ENCODE measurements at regions not wholly inside any gene's neighbourhood (a gene's known extent, or its start where the extent isn't known, plus 50 kb on each side); places are given as distances from the start of the nearest gene placed in this dataset.

DNA sequence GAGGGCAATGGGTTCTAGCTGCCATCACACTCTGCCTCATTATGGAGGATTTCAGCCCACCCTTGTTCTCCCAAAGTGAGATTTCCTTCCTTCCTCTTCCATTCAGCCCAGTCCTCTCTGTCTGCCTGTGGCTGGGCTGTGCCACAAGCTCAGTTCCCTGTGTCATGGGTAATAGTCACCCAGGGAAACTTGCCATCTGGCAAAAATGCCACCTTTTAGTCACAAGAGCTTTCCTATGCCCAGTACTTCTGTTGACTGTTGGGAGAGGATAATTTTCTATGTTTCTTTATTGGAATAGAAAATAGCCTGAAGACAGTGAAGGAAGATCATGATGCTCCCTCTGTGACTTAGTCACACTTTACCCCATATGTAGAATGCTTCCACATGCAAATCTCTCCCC, 71.4 kb downstream of the TLR4 start:
- Histone ChIP-seq H3K27ac (no peak overlapping the region), H3K4me3 (no peak overlapping the region), H3K4me1 (replicated peaks in 1 of 2) (peaks cover 0 to 7% of the 10 kb centered on the region in 2 donors)
- in situ Hi-C loops (cut with MboI; ENCODE audit: low pct_unique_long_range_greater_than_20kb in 2 of 9, low sequenced_read_pairs in 9 of 9, unreplicated experiment in 9 of 9) = loop anchor here in 4 of 9 experiments (25.0 kb wide), 3 partner anchors 387 to 1587 kb away; partner anchors contain the start of gene BRINP1 (in 4 of the 4)
- no peak for ATAC-seq (replicated peaks in 6 of 8)

DNA sequence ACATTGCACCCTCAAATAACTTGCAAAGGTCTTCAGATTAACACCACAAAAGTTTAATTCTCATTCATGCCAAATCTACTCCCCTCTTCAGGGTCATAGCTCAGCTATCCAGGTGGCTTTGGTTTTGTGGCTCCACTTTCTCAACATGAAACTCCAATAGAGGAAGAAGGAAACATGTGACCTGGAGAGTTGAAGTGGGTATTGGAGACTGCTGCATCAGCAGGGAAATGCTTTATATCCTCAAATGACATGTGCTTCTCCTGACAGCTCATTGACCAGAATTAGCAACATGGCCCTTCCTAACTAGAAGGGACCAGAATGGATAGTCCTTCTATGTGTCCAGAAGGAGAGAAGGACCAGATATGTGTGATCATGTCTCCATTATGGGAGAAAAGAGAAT, 73.6 kb downstream of the TLR4 start:
- in situ Hi-C loops (cut with MboI; ENCODE audit: low pct_unique_long_range_greater_than_20kb in 2 of 9, low sequenced_read_pairs in 9 of 9, unreplicated experiment in 9 of 9) = loop anchor here in 4 of 9 experiments (25.0 kb wide), 3 partner anchors 384 to 1584 kb away; partner anchors contain the start of gene BRINP1 (in 4 of the 4)
- H3K4me1 ChIP-seq (replicated peaks in 1 of 2) = peaks cover under 1 to 3% of the 10 kb centered on the region in 2 donors
- no peak for ATAC-seq (replicated peaks in 6 of 8)
- no peak overlapping the region for H3K27ac ChIP-seq
- no peak overlapping the region for H3K4me3 ChIP-seq

DNA sequence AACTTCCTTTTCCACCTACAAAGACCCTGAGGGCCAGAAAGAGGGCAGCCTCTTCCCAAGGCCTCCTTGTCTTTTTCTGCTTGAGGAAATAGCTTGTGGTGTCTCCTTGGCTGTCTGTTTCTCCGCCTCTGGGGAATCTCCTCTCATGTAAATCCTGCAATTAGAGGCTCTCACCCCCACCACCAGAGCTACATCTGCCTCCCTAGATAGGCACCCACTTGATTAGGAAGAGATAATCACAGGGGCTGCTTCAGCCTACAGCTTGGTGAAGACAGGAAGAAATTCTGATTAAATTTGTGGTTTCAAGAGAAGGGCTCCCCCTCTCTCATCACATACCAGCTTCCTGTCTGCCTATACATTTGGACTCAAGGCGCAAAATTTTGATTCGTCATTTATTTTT, 75.6 kb downstream of the TLR4 start:
- ATAC-seq (replicated peaks in 6 of 8) = no peak
- Histone ChIP-seq H3K4me3 (no peak overlapping the region), H3K4me1 (replicated peaks in 1 of 2) (peaks cover 3 to 6% of the 10 kb centered on the region in 2 donors), H3K27ac (no peak overlapping the region)
- in situ Hi-C loops (cut with MboI; ENCODE audit: low pct_unique_long_range_greater_than_20kb in 2 of 9, low sequenced_read_pairs in 9 of 9, unreplicated experiment in 9 of 9) = loop anchor here in 4 of 9 experiments (25.0 kb wide), 3 partner anchors 383 to 1583 kb away; partner anchors contain the start of gene BRINP1 (in 4 of the 4)
- 20 to 100% (median 95%) methylated on average over 1 to 3 of the region's 3 CpGs; no CpG with 5 or more reads in 1 of the 10 experiments for WGBS, 10 experiments

DNA sequence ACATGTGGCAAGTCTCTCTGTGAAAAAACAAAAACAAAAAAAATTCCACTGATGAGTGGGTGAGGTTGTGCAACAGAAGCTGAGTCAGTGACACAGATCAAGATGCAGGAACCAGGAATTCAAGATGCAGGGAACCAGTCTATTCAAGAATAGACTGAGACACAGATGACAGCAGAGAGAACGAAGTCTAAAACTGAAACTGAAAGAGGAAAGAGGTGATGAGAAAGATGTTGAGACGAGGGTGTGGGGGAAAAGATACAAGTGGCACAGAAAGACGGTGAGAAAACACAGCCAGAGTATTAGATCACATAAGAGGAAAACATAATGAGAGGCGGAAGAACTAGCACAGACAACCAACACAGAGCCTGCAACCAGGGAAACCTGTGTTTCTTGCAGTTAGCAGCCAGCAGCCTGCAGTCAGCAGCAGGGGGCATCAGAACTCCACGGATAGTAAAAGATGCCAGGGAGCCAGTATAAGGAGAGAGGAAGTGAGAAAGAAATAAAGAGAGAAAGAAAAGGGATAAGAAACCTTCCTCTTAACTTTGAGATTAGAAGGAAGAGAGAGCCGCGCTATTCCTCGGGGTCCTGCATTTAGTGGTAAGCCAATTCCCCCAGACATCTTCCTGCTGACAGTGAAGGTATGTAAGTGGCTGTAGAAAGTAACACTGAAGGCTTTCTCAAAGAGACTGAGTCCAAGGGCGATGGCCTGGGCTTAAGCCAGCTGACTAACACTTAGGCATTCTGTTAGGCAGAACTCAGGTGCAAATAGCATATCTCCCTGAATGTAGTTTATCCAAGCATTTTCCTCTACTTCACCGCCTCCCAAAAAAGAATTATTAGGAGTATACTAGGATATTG, 79.0 kb downstream of the TLR4 start:
- Histone ChIP-seq H3K4me1 (replicated peaks in 1 of 2) (peaks cover 3 to 6% of the 10 kb centered on the region in 2 donors), H3K27ac (no peak overlapping the region), H3K4me3 (peak overlapping the region in 2 of 5 donors; percentile 15 to 21)
- WGBS, 10 experiments = 18 to 100% (median 33%) methylated on average over 2 to 10 of the region's 10 CpGs
- ATAC-seq (replicated peaks in 6 of 8) = peak; percentile 93 to 100 (median 99)
- in situ Hi-C loops (cut with MboI; ENCODE audit: low pct_unique_long_range_greater_than_20kb in 2 of 9, low sequenced_read_pairs in 9 of 9, unreplicated experiment in 9 of 9) = loop anchor here in 4 of 9 experiments (25.0 kb wide), 3 partner anchors 379 to 1579 kb away; partner anchors contain the start of gene BRINP1 (in 4 of the 4)

DNA sequence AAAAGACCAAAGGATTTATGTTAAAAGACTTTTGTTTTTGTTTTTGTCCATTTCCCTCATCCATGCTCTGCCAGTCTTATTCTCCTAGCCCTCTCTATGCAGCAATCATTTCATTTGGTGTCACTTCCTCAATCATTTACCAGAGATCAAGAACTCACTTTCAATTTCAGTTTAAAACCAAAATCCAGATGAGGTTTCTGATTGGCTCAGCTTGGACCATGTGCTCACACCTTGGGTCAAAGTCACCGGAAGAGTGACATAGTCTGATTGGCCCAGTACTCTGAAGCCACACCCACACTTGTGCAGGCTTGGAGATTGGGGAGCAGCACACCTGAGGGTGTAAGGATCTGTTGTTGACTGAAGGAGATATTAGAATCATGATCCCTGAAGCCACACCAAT, 79.6 kb downstream of the TLR4 start:
- ATAC-seq (replicated peaks in 6 of 8) = no peak
- WGBS, 10 experiments = 75 to 100% (median 90%) methylated on average over 1 of the region's 1 CpG; no CpG with 5 or more reads in 6 of the 10 experiments
- in situ Hi-C loops (cut with MboI; ENCODE audit: low pct_unique_long_range_greater_than_20kb in 2 of 9, low sequenced_read_pairs in 9 of 9, unreplicated experiment in 9 of 9) = loop anchor here in 4 of 9 experiments (25.0 kb wide), 3 partner anchors 378 to 1578 kb away; partner anchors contain the start of gene BRINP1 (in 4 of the 4)
- Histone ChIP-seq H3K4me3 (no peak overlapping the region), H3K27ac (no peak overlapping the region), H3K4me1 (replicated peaks in 1 of 2) (peaks cover 3 to 6% of the 10 kb centered on the region in 2 donors)

DNA sequence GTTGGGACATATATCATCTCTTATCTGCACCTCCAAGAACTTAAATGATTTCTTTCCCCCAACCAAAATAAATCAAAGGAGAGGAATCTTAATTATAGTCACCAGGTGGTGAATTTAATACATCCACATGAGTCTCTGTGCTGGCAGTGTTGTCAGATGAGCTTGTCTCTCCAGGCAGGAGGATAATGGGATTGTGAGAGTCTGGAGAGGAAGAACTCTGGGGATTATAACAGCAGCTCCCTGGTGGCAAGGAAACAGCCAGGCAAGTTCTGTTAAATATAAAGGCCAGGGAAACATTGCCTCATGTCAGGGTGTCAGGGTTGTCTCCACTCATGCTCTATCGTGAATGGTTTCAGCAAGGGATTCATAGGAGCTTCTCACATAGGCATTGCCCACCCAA, 80.8 kb downstream of the TLR4 start:
- peaks cover 3 to 6% of the 10 kb centered on the region in 2 donors for H3K4me1 ChIP-seq (replicated peaks in 1 of 2)
- no peak overlapping the region for H3K4me3 ChIP-seq
- in situ Hi-C loops (cut with MboI; ENCODE audit: low pct_unique_long_range_greater_than_20kb in 2 of 9, low sequenced_read_pairs in 9 of 9, unreplicated experiment in 9 of 9) = loop anchor here in 4 of 9 experiments (25.0 kb wide), 3 partner anchors 377 to 1577 kb away; partner anchors contain the start of gene BRINP1 (in 4 of the 4)
- no peak overlapping the region for H3K27ac ChIP-seq
- 100% methylated on average over 1 of the region's 1 CpG; no CpG with 5 or more reads in 9 of the 10 experiments for WGBS, 10 experiments
- ATAC-seq (replicated peaks in 6 of 8) = no peak

DNA sequence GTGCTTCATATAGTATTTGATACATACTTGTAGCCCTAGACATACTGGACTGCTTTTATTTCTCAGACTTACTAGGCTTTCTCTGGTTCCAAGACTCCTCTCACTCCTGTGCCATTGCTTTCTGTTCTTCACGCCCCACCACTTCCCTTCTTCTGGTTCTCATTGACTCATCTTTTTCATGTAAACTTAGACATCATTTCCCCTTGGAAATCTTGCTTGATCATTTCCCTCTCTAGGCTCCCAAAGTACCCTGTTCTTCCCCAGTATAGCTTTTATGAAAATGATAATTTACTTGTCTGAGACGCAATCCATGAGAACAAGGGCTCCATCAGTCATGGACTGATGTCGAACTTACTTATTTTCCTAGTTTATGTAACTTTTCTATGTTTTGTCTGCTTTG, 83.5 kb downstream of the TLR4 start:
- Histone ChIP-seq H3K4me1 (replicated peaks in 1 of 2) (peaks cover 3% of the 10 kb centered on the region in 2 donors), H3K4me3 (no peak overlapping the region), H3K27ac (no peak overlapping the region)
- WGBS, 10 experiments = 31 to 100% (median 90%) methylated on average over 1 to 3 of the region's 3 CpGs
- no peak for ATAC-seq (replicated peaks in 6 of 8)
- in situ Hi-C loops (cut with MboI; ENCODE audit: low pct_unique_long_range_greater_than_20kb in 2 of 9, low sequenced_read_pairs in 9 of 9, unreplicated experiment in 9 of 9) = loop anchor here in 4 of 9 experiments (25.0 kb wide), 3 partner anchors 375 to 1575 kb away; partner anchors contain the start of gene BRINP1 (in 4 of the 4)

DNA sequence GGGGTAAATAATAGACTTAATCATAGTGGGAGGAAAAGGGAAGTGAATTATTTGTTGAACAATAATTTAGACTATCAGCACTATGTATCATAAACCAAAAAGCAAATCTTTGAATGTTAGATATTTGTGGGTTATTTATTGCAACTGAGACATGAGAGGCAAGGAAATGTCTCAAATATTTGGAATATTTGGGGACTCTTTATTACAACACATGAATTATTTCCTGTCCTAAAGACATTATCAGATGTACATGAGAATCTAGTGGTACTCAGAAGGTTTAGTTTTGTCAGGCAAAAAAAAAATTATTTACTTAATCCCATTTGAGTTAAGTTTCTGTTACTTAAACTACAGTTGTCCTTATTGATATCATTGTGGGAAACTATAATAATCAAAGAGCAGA, 91.1 kb downstream of the TLR4 start:
- no peak for ATAC-seq (replicated peaks in 6 of 8)

DNA sequence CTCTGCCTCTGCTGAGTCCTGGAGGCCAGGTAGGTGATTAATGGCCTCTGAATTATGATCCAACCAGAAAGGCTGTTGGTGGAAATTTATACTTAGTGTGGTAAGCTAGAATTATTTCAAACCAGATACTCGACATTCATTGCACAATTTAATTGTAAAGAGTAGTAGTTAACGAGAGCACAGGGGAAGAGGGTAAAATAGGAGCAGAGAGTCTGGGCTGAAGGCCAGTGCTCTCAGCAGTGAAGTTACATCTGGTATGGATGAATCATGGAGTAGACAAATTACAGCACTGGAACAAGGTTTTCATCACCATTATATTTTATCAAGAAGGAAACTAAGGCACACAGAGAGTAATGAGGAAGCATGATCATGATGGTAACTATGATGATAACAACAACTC, 92.5 kb downstream of the TLR4 start:
- peaks cover 0 to 11% of the 10 kb centered on the region in 2 donors for H3K4me1 ChIP-seq (replicated peaks in 1 of 2)
- in situ Hi-C loops (cut with MboI; ENCODE audit: low pct_unique_long_range_greater_than_20kb in 2 of 9, low sequenced_read_pairs in 9 of 9, unreplicated experiment in 9 of 9) = loop anchor here in 4 of 9 experiments (25.0 kb wide), 3 partner anchors 366 to 1566 kb away; partner anchors contain the start of gene BRINP1 (in 4 of the 4)
- no peak overlapping the region for H3K27ac ChIP-seq
- H3K4me3 ChIP-seq = no peak overlapping the region
- ATAC-seq (replicated peaks in 6 of 8) = no peak
- 0 to 94% (median 75%) methylated on average over 1 to 2 of the region's 2 CpGs; no CpG with 5 or more reads in 1 of the 10 experiments for WGBS, 10 experiments

More for the DNA sequence above, 91.1 kb downstream of the TLR4 start:
- in situ Hi-C loops (cut with MboI; ENCODE audit: low pct_unique_long_range_greater_than_20kb in 2 of 9, low sequenced_read_pairs in 9 of 9, unreplicated experiment in 9 of 9) = loop anchor here in 4 of 9 experiments (25.0 kb wide), 3 partner anchors 367 to 1567 kb away; partner anchors contain the start of gene BRINP1 (in 4 of the 4)
- H3K4me3 ChIP-seq = no peak overlapping the region
- peaks cover 0 to 11% of the 10 kb centered on the region in 2 donors for H3K4me1 ChIP-seq (replicated peaks in 1 of 2)
- no peak overlapping the region for H3K27ac ChIP-seq

DNA sequence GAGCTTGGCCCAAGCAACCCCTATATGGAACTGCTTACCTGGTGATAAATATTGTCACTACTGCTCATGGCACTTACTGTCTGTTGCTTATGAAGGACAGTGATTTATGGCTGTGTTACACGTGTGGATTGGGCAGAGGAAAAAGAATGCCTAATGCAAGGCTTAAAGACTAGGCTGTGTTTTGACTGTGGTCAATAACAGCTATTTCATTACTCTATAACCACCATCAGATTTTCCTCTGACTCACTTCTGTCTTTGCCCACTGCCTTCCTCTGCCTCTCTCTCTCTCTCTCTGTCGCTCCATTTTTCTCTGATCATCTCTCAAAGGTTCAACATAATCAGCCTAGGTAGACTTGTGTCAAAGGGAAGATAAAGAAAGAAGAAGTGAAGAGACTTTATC, 96.2 kb downstream of the TLR4 start:
- WGBS, 10 experiments = 7 to 100% (median 93%) methylated on average over 1 to 2 of the region's 2 CpGs; no CpG with 5 or more reads in 6 of the 10 experiments
- in situ Hi-C loops (cut with MboI; ENCODE audit: low pct_unique_long_range_greater_than_20kb in 2 of 9, low sequenced_read_pairs in 9 of 9, unreplicated experiment in 9 of 9) = no loop called here
- Histone ChIP-seq H3K27ac (no peak overlapping the region), H3K4me1 (replicated peaks in 1 of 2) (no peaks in the 10 kb centered on the region), H3K4me3 (no peak overlapping the region)
- ATAC-seq (replicated peaks in 6 of 8) = no peak

DNA sequence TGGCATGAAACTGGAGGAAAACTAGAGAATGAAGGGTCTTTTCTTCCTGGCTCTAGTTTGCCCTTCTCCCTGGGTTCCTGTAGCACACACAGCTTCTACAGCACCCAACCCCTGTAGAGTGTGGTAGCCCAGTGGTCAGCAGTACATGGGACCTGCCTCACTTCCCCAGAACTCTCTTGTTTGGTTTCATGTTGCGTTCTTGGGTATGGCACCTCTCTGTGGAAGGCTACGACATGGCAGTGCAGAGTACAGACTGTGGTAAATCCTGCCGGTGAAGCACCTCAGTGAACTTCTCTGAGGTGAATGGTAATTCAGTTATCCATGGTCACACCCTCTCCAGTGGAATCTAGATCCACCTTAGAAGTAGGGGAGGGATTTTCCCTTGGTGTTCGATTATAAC, 105.5 kb downstream of the TLR4 start:
- no peak overlapping the region for H3K27ac ChIP-seq
- in situ Hi-C loops (cut with MboI; ENCODE audit: low pct_unique_long_range_greater_than_20kb in 2 of 9, low sequenced_read_pairs in 9 of 9, unreplicated experiment in 9 of 9) = no loop called here

DNA sequence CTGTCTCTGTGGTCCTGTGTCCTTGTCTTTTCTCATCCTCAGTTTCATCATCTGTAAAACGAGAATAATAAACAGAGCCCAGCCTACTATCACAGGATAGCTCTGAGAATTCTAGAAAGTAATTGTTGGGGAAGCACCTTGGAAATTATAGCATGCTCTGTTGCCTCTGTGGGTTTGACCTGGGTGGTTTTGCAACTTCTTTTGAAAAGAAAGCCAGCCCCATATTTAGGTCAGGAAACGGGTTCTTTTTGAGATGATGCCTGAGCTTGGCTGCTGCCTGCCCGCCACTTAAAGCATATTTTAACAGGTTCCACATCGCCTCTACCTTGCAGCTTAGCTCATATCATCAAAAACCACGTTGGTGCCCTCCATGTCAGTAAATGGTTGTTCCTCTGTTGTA, 111.1 kb downstream of the TLR4 start:
- Histone ChIP-seq H3K4me3 (no peak overlapping the region), H3K4me1 (replicated peaks in 1 of 2) (no peaks in the 10 kb centered on the region), H3K27ac (no peak overlapping the region)
- ATAC-seq (replicated peaks in 6 of 8) = no peak
- WGBS, 10 experiments = 0 to 84% (median 68%) methylated on average over 1 to 5 of the region's 5 CpGs; no CpG with 5 or more reads in 1 of the 10 experiments
- in situ Hi-C loops (cut with MboI; ENCODE audit: low pct_unique_long_range_greater_than_20kb in 2 of 9, low sequenced_read_pairs in 9 of 9, unreplicated experiment in 9 of 9) = no loop called here

More for the DNA sequence above, 105.5 kb downstream of the TLR4 start:
- 0 to 100% (median 87%) methylated on average over 1 to 4 of the region's 4 CpGs; no CpG with 5 or more reads in 2 of the 10 experiments for WGBS, 10 experiments
- Histone ChIP-seq H3K4me1 (replicated peaks in 1 of 2) (no peaks in the 10 kb centered on the region), H3K4me3 (no peak overlapping the region)
- no peak for ATAC-seq (replicated peaks in 6 of 8)

DNA sequence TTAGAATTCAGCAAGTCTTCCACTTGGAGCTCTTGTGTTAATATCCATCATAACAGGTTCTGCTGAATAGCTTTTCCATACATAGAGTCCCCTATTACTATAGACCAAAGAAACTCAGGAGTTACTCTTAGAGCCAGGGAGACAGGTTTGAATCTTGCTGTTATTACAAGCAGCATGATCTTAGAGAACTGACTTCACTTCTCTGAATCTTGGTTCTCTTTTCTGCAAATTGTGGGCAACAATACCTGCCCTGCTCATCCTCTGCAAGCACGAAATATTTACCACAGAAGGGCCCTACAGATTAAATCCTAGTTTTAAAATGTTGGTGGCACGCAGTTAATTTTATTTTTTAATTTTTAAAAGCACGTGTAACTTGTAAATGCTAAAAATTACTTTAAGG, 111.7 kb downstream of the TLR4 start:
- 8 to 89% (median 74%) methylated on average over 1 to 3 of the region's 3 CpGs; no CpG with 5 or more reads in 2 of the 10 experiments for WGBS, 10 experiments
- in situ Hi-C loops (cut with MboI; ENCODE audit: low pct_unique_long_range_greater_than_20kb in 2 of 9, low sequenced_read_pairs in 9 of 9, unreplicated experiment in 9 of 9) = no loop called here
- Histone ChIP-seq H3K4me3 (no peak overlapping the region), H3K27ac (no peak overlapping the region), H3K4me1 (replicated peaks in 1 of 2) (no peaks in the 10 kb centered on the region)
- no peak for ATAC-seq (replicated peaks in 6 of 8)

Measured in motor neuron (in vitro differentiated cells).